ENCODE measurements at regions not wholly inside any gene's neighbourhood (a gene's known extent, or its start where the extent isn't known, plus 50 kb on each side); places are given as distances from the start of the nearest gene placed in this dataset.

DNA sequence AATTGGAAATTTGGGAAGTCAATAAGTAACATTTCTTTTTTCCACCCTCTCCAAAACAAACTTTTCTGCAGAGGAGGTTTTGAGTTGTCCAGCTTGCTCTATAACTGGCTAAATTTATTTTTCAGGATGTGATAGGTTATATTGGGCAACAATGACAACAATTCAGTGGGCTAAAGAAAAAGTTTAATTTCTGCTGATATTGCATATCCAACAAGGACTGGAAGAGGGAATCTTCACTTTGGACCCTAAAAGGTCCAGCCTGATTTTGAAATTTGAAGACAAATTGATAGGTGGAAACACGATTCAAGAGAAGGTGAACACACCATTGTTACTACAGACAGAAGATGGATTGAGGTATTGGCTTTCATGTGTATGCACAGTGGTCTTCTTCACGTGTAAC lies 393.1 kb downstream of the BRINP1 start:
- no peak for ATAC-seq

GRCh38 chr9:118984607-118985006 lies 384.6 kb downstream of the BRINP1 start:
- no peak for ATAC-seq

GRCh38 chr9:118985851-118986250 lies 383.4 kb downstream of the BRINP1 start:
- ATAC-seq: no peak

DNA sequence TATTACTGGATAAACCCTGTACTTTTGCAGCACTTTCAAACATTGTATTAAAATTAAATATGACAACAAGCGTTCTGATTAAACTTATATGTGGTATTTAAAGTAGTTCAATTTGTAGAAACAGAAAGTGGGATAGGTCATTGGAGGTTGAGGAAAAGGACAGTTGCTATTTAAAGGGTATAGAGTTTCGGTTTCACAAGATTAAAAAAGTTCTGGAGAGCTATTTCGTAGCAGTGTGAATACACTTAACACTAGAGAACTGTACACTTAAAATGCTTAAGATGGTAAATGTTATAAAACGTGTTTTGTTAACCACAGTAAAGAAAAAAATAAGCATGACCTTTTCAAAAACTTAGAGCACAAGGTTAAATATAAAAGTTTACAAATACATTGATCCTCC lies 382.1 kb downstream of the BRINP1 start:
- ATAC-seq: no peak

DNA sequence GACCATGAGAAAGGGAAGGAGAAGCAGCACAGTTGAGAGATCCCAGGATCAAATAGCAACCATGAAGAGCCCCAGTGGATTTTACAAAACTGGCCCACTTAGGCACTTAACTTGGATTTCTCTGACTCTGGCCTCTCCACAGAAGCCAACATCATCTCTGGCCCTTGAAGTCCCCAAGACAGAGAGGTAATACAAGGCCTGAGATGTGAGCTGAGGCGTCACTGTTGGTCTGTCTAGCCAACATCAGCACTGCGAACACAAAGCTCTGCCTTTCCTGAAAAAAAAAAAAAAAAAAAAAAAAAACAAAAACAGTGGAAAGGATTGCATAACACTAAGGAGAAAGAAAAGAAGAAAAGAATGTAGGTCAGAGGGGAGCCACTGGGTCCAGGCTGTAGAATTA lies 378.3 kb downstream of the BRINP1 start:
- ATAC-seq: no peak

- ATAC-seq: peak; percentile 35
Observed at GRCh38 chr9:118991366-118992285, 377.6 kb downstream of the BRINP1 start.

- ATAC-seq: peak; percentile 80
Observed at GRCh38 chr9:118992813-118993794, 376.1 kb downstream of the BRINP1 start.

DNA sequence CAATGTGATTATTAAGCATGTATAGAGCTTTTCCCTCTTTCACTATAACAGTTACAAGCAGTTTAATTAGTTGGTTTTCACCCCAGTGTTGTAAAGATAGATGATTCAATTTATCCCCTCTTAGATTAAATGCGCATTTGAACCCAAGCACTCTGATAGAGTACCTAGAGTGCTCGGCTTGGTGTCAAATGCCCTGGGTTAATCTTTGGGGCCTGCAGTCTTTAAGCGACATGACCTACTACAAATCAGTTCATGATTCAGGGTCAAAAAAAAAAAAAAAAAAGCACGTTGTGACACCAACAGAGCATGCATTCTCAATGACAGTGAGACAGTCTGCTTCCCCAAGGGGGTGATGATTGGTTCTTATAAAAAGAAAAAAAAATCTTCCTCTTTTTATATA lies 375.3 kb downstream of the BRINP1 start:
- no peak for ATAC-seq

DNA sequence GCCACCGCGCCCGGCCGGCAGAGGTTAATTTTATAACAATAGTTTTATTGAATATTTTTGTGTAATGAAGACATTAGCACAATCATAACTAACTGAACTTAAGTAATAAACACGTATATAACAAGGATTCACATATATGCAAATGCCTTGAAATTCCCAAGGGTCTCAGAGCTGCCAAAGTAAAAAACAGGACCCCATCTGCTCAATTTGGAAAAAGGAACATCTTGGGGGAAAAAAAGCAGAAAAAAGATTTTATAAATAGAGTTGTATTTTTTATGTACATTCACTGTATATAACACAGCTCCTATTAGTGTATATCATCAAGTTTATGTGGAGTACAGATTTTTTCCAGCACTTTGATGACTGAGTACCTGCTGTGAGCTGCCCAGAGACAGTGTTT lies 366.7 kb downstream of the BRINP1 start:
- ATAC-seq: no peak

- ATAC-seq: no peak
Observed at GRCh38 chr9:119003201-119003611, 366.0 kb downstream of the BRINP1 start.

- ATAC-seq: no peak
Observed at GRCh38 chr9:119003882-119004617, 365.2 kb downstream of the BRINP1 start.

DNA sequence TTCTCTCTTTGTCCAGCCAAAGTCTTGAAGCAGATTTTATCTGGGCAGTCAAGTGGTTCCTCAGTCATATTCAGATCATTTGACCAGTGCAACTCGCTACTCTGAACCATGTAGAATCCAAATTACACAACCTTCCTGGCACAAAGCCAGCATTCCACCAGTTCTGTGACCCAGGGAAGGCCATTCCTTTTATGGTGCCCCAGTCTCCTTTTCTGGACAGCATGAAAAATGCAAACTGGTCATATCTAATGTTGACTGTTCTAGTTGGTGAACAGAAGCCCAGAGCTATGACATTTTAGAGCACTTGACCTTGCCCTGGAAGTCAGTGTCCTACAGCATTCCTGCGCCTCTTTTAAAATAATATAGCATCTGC lies 364.6 kb downstream of the BRINP1 start:
- no peak for ATAC-seq

DNA sequence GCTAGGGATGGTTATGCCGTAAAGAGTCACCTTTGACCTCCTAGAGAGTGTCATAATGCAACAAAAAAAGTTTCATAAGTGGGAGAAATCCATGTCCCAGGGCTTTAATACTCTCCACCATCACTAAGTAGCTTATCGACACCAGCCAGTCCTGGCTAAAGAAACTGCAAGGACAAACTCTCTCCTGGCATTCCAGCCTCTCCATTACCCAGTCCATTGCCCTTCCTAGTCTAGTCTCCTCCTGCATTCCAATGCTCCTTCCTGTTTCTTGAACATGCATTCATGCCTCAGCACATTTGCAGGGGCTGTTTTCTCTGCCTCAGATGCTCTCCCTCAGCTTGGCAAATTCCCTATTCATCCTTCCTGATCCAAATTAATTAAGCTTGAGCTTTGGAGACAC lies 364.1 kb downstream of the BRINP1 start:
- no peak for ATAC-seq

GRCh38 chr9:119009249-119009648 lies 360.0 kb downstream of the BRINP1 start:
- ATAC-seq: peak; percentile 91

DNA sequence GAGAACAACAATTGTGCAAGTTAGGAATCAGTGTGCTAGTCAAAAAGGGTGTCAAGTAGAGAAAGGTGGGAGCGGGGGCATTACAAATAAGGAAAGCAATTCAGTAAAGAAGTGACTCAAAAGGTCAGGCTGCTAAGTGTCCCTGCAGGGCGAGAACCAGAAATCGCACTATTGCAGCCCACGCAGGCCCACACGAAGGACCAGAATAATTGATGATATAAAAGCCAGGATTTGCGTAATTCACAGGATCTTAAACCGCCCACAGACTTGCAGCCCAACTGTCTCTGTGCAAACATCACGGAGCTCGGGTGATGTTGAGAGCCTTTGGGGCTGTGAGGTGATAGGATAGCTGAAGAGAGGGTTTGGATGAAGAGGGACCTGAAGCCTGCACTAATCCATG lies 349.0 kb downstream of the BRINP1 start:
- no peak for ATAC-seq

GRCh38 chr9:119020730-119021333 lies 348.4 kb downstream of the BRINP1 start:
- ATAC-seq: no peak

DNA sequence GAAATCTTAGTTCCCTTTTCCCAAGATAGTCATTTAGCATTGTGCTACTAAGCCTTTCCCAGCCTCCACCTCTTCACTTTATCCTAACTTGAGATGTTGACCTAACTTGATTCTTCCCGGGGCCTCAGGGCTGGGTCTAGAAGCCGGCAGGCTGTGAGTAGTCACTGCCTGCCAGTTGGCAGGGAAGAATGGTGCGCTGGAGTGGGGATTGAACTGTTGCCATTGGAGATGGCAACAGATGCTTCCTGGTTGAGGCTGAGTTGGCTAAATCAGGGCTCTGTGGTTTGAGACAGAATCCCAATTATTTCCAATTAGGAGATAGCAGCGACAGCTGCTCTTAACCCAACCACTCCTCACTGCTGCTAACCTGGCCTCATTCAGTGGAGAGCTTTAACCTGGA lies 343.1 kb downstream of the BRINP1 start:
- ATAC-seq: peak; percentile 28

- no peak for ATAC-seq
Observed at GRCh38 chr9:119027901-119028699, 341.1 kb downstream of the BRINP1 start.

- ATAC-seq: no peak
Observed at GRCh38 chr9:119029886-119030285, 339.3 kb downstream of the BRINP1 start.

GRCh38 chr9:119033596-119033995 lies 335.6 kb downstream of the BRINP1 start:
- no peak for ATAC-seq

GRCh38 chr9:119036969-119037368 lies 332.3 kb downstream of the BRINP1 start:
- ATAC-seq: no peak

Measured in esophagus mucosa (tissue), 1 donor.